ENCODE measurements at regions not wholly inside any gene's neighbourhood (a gene's known extent, or its start where the extent isn't known, plus 50 kb on each side); places are given as distances from the start of the nearest gene placed in this dataset.

DNA sequence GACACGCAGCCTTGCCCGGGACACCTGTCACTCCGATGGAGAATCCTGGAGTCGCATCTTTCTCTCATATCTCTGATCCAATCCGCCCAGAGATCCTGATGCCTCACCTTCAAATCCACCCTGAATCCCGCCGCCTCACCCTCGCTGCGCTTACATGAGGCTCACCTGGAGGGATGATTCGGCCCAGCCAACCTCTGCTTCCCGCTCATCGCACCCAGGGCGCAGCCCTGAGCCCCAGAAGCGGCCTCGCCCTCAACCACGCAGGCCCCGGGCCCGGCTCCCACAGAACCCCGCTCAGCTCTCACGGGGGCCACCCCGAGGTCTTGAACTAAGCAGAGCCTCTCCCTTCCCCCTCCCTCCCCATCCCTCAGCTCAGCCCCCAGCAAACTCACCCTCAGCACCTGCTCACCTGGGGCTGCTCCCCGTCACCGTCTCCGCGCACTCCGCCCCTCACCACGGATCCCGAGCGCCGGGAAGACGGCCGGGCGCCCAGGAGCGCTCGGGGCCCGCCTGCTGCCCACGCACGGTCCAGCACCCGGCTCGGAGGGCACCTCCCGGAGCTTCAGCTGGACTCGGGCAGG is 160.0 kb downstream of the NDUFA10 start:
- no peak for TF ChIP-seq EZH2 (IDR thresholded peaks at IDR 0.05; ENCODE audit: low read length)
- TF ChIP-seq, protein P1, sequence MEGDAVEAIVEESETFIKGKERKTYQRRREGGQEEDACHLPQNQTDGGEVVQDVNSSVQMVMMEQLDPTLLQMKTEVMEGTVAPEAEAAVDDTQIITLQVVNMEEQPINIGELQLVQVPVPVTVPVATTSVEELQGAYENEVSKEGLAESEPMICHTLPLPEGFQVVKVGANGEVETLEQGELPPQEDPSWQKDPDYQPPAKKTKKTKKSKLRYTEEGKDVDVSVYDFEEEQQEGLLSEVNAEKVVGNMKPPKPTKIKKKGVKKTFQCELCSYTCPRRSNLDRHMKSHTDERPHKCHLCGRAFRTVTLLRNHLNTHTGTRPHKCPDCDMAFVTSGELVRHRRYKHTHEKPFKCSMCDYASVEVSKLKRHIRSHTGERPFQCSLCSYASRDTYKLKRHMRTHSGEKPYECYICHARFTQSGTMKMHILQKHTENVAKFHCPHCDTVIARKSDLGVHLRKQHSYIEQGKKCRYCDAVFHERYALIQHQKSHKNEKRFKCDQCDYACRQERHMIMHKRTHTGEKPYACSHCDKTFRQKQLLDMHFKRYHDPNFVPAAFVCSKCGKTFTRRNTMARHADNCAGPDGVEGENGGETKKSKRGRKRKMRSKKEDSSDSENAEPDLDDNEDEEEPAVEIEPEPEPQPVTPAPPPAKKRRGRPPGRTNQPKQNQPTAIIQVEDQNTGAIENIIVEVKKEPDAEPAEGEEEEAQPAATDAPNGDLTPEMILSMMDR (optimal IDR thresholded peaks at IDR 0.05 in 1 of 3, IDR thresholded peaks at IDR 0.05 in 1 of 3, conservative IDR thresholded peaks at IDR 0.05 in 1 of 3; ENCODE audit: extremely low read depth in 1 of 3, insufficient read depth in 2 of 3, low read length in 3 of 3): no peak
- H3K4me3 ChIP-seq (ENCODE audit: control insufficient read depth in 2 of 3, extremely low read depth in 1 of 3, insufficient read depth in 2 of 3, low read depth in 1 of 3, low read length in 3 of 3): no peak overlapping the region
- no peaks in the 10 kb centered on the region for H3K9me1 ChIP-seq (ENCODE audit: control insufficient read depth, extremely low read depth, insufficient read depth, low read length)
- no peaks in the 10 kb centered on the region for H3K79me2 ChIP-seq (ENCODE audit: control insufficient read depth, insufficient read depth, low read length)
- DNase-seq (ENCODE audit: low read depth, low spot score) (no peak), FAIRE-seq (no peak)
- peaks cover 13% of the 10 kb centered on the region for H3K9me3 ChIP-seq (ENCODE audit: control insufficient read depth, low read depth, low read length)
- no peaks in the 10 kb centered on the region for H4K20me1 ChIP-seq (ENCODE audit: control insufficient read depth, extremely low read depth, insufficient read depth, low read length)
- no peak overlapping the region for H2AFZ ChIP-seq (ENCODE audit: control insufficient read depth, low read length)
- dilution Hi-C loops (cut with MboI; ENCODE audit: extremely low pct_ligation_motif_present, low sequenced_read_pairs): no loop called here
- no peaks in the 10 kb centered on the region for H3K4me1 ChIP-seq (ENCODE audit: control insufficient read depth, extremely low read depth, insufficient read depth, low read length)
- no peaks in the 10 kb centered on the region for H3K36me3 ChIP-seq (ENCODE audit: control insufficient read depth in 2 of 2, extremely low read depth in 1 of 2, insufficient read depth in 2 of 2, low read length in 2 of 2)
- H3K4me2 ChIP-seq (ENCODE audit: control insufficient read depth, extremely low read depth, insufficient read depth, low read depth, low read length): no peak overlapping the region
- no peaks in the 10 kb centered on the region for H3K27me3 ChIP-seq (ENCODE audit: control insufficient read depth, extremely low read depth, insufficient read depth, low read length)
- H3K9ac ChIP-seq (ENCODE audit: control insufficient read depth, extremely low read depth, insufficient read depth, low read length): no peak overlapping the region
- no peak overlapping the region for H3K27ac ChIP-seq (ENCODE audit: control insufficient read depth, insufficient read depth, low read length)

DNA sequence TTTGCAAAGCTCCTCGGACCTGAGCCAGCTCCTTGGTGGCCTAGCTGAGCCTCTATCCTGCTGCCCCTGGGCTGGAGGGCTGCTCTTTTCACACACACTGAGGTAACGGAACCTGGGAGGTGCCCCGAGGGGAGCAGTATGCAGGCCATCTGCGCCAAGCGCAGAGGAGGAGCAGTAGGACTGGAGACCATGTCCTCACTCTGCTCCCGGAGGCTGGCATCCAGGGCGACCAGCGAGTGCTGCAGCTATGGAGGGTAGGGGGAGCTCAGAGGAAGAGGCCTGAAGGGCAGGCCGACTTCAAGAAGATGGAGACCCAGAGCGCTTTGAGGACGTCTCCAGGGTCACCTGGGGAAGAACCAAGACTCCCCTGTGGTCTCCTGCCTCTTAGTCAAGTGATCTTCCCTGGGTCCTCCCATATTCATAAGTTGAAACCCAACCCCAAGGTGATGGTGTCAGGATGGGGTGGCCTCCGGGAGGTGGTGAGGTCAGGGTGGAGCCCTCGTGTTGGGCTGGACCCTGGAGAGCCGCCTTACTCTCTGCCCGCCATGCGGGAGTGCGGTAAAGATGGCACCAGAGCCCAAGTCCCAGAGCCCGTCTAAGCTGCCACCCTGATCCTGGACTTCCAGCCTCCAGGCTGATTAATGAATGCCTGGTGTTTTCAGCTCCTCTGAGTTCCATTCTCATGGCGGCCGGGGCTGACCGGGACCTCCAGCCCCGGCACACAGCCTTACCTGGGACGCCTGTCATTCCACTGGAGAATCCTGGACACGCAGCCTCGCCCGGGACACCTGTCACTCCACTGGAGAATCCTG is 160.7 kb downstream of the NDUFA10 start:
- Histone ChIP-seq H3K27ac (ENCODE audit: control insufficient read depth, insufficient read depth, low read length) (no peak overlapping the region), H3K4me3 (ENCODE audit: control insufficient read depth in 2 of 3, extremely low read depth in 1 of 3, insufficient read depth in 2 of 3, low read depth in 1 of 3, low read length in 3 of 3) (no peak overlapping the region), H3K9ac (ENCODE audit: control insufficient read depth, extremely low read depth, insufficient read depth, low read length) (no peak overlapping the region), H3K4me1 (ENCODE audit: control insufficient read depth, extremely low read depth, insufficient read depth, low read length) (no peaks in the 10 kb centered on the region), H3K36me3 (ENCODE audit: control insufficient read depth in 2 of 2, extremely low read depth in 1 of 2, insufficient read depth in 2 of 2, low read length in 2 of 2) (no peaks in the 10 kb centered on the region), H3K79me2 (ENCODE audit: control insufficient read depth, insufficient read depth, low read length) (no peaks in the 10 kb centered on the region), H3K27me3 (ENCODE audit: control insufficient read depth, extremely low read depth, insufficient read depth, low read length) (no peaks in the 10 kb centered on the region), H3K9me1 (ENCODE audit: control insufficient read depth, extremely low read depth, insufficient read depth, low read length) (no peaks in the 10 kb centered on the region), H3K9me3 (ENCODE audit: control insufficient read depth, low read depth, low read length) (peaks cover 13% of the 10 kb centered on the region), H2AFZ (ENCODE audit: control insufficient read depth, low read length) (no peak overlapping the region), H4K20me1 (ENCODE audit: control insufficient read depth, extremely low read depth, insufficient read depth, low read length) (no peaks in the 10 kb centered on the region), H3K4me2 (ENCODE audit: control insufficient read depth, extremely low read depth, insufficient read depth, low read depth, low read length) (no peak overlapping the region)
- dilution Hi-C loops (cut with MboI; ENCODE audit: extremely low pct_ligation_motif_present, low sequenced_read_pairs): no loop called here
- FAIRE-seq (no peak), DNase-seq (ENCODE audit: low read depth, low spot score) (no peak)
- no peak for TF ChIP-seq EZH2 (IDR thresholded peaks at IDR 0.05; ENCODE audit: low read length)
- TF ChIP-seq, protein P1 (optimal IDR thresholded peaks at IDR 0.05 in 1 of 3, IDR thresholded peaks at IDR 0.05 in 1 of 3, conservative IDR thresholded peaks at IDR 0.05 in 1 of 3; ENCODE audit: extremely low read depth in 1 of 3, insufficient read depth in 2 of 3, low read length in 3 of 3): no peak

Data from keratinocyte (primary cell).